HCT116 (cell line): ENCODE measurements at regions not wholly inside any gene's neighbourhood (a gene's known extent, or its start where the extent isn't known, plus 50 kb on each side); places are given as distances from the start of the nearest gene placed in this dataset.

Experiments used
- CEBPB ChIP-seq: IDR thresholded peaks from 2 replicates; pipeline ENCODE4 v1.6.1; 2012; ENCODE audit warnings: low read depth
- EZH2 ChIP-seq: fragments of 200-600 bp; sonication (generic); IDR thresholded peaks from 2 replicates; pipeline ENCODE4 v1.6.1; 2017; ENCODE audit warnings: antibody characterized with exemption, mixed run types
- POLR2A ChIP-seq: IDR thresholded peaks from 2 replicates; pipeline ENCODE4 v1.7.0; 2011; ENCODE audit warnings: borderline replicate concordance; ENCODE audit not compliant: insufficient read depth, insufficient read length; ENCODE audit errors: extremely low read depth
- POLR2AphosphoS5 ChIP-seq: IDR thresholded peaks from 2 replicates; pipeline ENCODE4 v1.6.1; 2011; ENCODE audit warnings: mild to moderate bottlenecking, low read depth, low read length, moderate library complexity
- TF ChIP-seq, protein P1 (sequence below), 3 experiments: fragments of 200-600 bp in 1 of 3; sonication (generic) in 1 of 3; IDR thresholded peaks in 2 of 3; conservative IDR thresholded peaks in 1 of 3; 2 replicates each; pipeline ENCODE4 v1.5.1; 2012 to 2017; ENCODE audit warnings: low read depth in 2 of 3, low read length in 2 of 3, antibody characterized with exemption in 1 of 3, borderline replicate concordance in 1 of 3, control low read depth in 1 of 3, mild to moderate bottlenecking in 1 of 3, mixed read lengths in 1 of 3, mixed run types in 1 of 3, moderate library complexity in 1 of 3; ENCODE audit not compliant: insufficient read depth in 1 of 3

DNA sequence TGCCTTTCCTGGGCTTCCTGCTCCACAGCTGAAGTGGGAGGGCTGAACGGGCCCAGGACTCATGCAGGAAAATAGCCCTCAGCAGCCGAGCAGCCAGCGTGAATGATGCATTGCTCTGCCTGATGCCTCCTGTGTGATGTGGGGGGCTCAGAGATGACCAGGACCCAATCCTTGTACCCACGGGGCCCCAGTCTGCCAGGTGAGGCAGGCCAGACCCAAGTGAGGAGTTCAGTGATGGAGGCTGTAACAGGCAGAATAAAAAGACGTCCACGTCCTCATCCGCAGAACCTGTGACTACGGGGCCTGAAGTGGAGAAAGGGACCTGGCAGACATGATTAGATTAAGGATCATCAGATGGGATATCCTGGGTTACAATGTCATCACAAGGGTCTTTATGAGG is 194.9 kb upstream of the HDAC4 start:
- TF ChIP-seq POLR2A = no peak
- TF ChIP-seq POLR2AphosphoS5 = no peak
- TF ChIP-seq CEBPB = no peak
- TF ChIP-seq, protein P1, sequence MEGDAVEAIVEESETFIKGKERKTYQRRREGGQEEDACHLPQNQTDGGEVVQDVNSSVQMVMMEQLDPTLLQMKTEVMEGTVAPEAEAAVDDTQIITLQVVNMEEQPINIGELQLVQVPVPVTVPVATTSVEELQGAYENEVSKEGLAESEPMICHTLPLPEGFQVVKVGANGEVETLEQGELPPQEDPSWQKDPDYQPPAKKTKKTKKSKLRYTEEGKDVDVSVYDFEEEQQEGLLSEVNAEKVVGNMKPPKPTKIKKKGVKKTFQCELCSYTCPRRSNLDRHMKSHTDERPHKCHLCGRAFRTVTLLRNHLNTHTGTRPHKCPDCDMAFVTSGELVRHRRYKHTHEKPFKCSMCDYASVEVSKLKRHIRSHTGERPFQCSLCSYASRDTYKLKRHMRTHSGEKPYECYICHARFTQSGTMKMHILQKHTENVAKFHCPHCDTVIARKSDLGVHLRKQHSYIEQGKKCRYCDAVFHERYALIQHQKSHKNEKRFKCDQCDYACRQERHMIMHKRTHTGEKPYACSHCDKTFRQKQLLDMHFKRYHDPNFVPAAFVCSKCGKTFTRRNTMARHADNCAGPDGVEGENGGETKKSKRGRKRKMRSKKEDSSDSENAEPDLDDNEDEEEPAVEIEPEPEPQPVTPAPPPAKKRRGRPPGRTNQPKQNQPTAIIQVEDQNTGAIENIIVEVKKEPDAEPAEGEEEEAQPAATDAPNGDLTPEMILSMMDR (IDR thresholded peaks at IDR 0.05 in 2 of 3, conservative IDR thresholded peaks at IDR 0.05 in 1 of 3; ENCODE audit: borderline replicate concordance in 1 of 3, insufficient read depth in 1 of 3, low read depth in 2 of 3, low read length in 2 of 3) = no peak
- TF ChIP-seq EZH2 = no peak
